Neural cell (in vitro differentiated cells): ENCODE measurements at regions not wholly inside any gene's neighbourhood (a gene's known extent, or its start where the extent isn't known, plus 50 kb on each side); places are given as distances from the start of the nearest gene placed in this dataset.

Experiments
- CTCF ChIP-seq: fragments of 450-650 bp; IDR thresholded peaks from 2 replicates; pipeline ENCODE4 v1.5.1; 2014; ENCODE audit warnings: antibody characterized with exemption, mild to moderate bottlenecking, moderate library complexity; ENCODE audit not compliant: poor library complexity, severe bottlenecking
- MXI1 ChIP-seq: fragments of 450-650 bp; conservative IDR thresholded peaks from 2 replicates; pipeline ENCODE4 v1.6.1; 2014; ENCODE audit warnings: antibody characterized with exemption, mild to moderate bottlenecking; ENCODE audit not compliant: poor library complexity, severe bottlenecking
- POLR2AphosphoS5 ChIP-seq: IDR thresholded peaks from 2 replicates; pipeline ENCODE4 v1.6.1; 2012
- RAD21 ChIP-seq: fragments of 450-650 bp; conservative IDR thresholded peaks from 2 replicates; pipeline ENCODE4 v1.6.1; 2014; ENCODE audit warnings: antibody characterized with exemption, mild to moderate bottlenecking, moderate library complexity
- TF ChIP-seq, protein P1 (sequence below): IDR thresholded peaks from 2 replicates; pipeline ENCODE4 v1.6.1; 2012; ENCODE audit warnings: borderline replicate concordance

DNA sequence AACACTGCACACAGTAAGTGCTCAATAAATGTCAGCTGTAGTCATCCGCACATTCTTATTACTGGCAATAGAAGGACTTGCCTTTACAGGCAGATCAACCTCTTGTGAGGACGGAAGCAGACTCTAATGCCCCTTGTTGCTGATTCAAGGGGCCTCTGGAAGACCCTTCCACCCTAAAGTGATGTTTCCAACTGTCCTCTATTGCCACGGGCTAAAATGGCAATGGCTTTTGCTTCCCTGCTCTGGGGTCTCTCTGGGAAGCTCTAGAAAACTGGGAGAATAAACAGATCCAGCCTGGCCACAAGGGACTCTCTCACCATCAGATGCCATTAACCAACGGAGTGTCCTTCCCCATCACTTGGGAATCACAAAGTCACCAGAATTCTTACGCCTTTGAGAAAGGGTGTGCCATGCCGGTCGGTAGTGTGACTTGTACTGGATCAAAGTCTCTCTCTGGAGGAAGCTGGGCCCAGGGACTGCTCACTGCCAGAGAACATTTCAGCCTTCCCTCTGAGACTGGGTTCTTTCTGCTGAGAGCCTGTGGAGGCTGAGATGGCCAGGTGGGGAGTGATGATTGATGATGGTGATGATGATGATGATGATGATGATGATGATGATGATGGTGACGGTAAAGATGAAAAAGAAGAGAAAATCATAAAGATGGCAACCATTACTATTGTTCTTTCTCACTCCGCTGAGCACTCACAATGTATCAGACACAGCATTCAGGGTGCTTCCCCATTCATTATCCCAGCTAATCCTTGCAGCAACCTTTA is 146.8 kb downstream of the CYLD start:
- TF ChIP-seq, protein P1, sequence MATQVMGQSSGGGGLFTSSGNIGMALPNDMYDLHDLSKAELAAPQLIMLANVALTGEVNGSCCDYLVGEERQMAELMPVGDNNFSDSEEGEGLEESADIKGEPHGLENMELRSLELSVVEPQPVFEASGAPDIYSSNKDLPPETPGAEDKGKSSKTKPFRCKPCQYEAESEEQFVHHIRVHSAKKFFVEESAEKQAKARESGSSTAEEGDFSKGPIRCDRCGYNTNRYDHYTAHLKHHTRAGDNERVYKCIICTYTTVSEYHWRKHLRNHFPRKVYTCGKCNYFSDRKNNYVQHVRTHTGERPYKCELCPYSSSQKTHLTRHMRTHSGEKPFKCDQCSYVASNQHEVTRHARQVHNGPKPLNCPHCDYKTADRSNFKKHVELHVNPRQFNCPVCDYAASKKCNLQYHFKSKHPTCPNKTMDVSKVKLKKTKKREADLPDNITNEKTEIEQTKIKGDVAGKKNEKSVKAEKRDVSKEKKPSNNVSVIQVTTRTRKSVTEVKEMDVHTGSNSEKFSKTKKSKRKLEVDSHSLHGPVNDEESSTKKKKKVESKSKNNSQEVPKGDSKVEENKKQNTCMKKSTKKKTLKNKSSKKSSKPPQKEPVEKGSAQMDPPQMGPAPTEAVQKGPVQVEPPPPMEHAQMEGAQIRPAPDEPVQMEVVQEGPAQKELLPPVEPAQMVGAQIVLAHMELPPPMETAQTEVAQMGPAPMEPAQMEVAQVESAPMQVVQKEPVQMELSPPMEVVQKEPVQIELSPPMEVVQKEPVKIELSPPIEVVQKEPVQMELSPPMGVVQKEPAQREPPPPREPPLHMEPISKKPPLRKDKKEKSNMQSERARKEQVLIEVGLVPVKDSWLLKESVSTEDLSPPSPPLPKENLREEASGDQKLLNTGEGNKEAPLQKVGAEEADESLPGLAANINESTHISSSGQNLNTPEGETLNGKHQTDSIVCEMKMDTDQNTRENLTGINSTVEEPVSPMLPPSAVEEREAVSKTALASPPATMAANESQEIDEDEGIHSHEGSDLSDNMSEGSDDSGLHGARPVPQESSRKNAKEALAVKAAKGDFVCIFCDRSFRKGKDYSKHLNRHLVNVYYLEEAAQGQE = no peak
- no peak for TF ChIP-seq POLR2AphosphoS5
- no peak for TF ChIP-seq MXI1
- no peak for TF ChIP-seq CTCF
- TF ChIP-seq RAD21 = no peak
